ENCODE measurements at regions not wholly inside any gene's neighbourhood (a gene's known extent, or its start where the extent isn't known, plus 50 kb on each side); places are given as distances from the start of the nearest gene placed in this dataset.

GRCh38 chr2:221822416-221822815 is 250.3 kb upstream of the EPHA4 start:
- Histone ChIP-seq H3K36me3 (ENCODE audit: insufficient read depth) (no peaks in the 10 kb centered on the region), H3K4me2 (no peak overlapping the region), H4K20me1 (ENCODE audit: insufficient read depth) (no peaks in the 10 kb centered on the region), H3K27me3 (ENCODE audit: insufficient read depth, low read depth) (no peaks in the 10 kb centered on the region), H3K4me1 (ENCODE audit: low read depth, poor library complexity, severe bottlenecking) (no peaks in the 10 kb centered on the region), H3K4me3 (IDR thresholded peaks at IDR 0.05; ENCODE audit: insufficient read depth, low read depth, low read length) (no peak overlapping the region), H3K79me2 (ENCODE audit: insufficient read depth, low read depth) (no peaks in the 10 kb centered on the region), H3K9ac (no peak overlapping the region), H3K27ac (no peak overlapping the region), H2AFZ (ENCODE audit: low read depth) (no peak overlapping the region)
- TF ChIP-seq CTCF (conservative IDR thresholded peaks at IDR 0.05; ENCODE audit: low read depth, low read length): no peak

GRCh38 chr2:221818616-221819320 is 246.7 kb upstream of the EPHA4 start:
- Histone ChIP-seq H3K4me3 (IDR thresholded peaks at IDR 0.05; ENCODE audit: insufficient read depth, low read depth, low read length) (no peak overlapping the region), H3K9ac (no peak overlapping the region), H3K36me3 (ENCODE audit: insufficient read depth) (no peaks in the 10 kb centered on the region), H4K20me1 (ENCODE audit: insufficient read depth) (no peaks in the 10 kb centered on the region), H3K27me3 (ENCODE audit: insufficient read depth, low read depth) (no peaks in the 10 kb centered on the region), H3K79me2 (ENCODE audit: insufficient read depth, low read depth) (no peaks in the 10 kb centered on the region), H3K4me1 (ENCODE audit: low read depth, poor library complexity, severe bottlenecking) (no peaks in the 10 kb centered on the region), H3K27ac (no peak overlapping the region), H2AFZ (ENCODE audit: low read depth) (no peak overlapping the region), H3K4me2 (no peak overlapping the region)
- no peak for TF ChIP-seq CTCF (conservative IDR thresholded peaks at IDR 0.05; ENCODE audit: low read depth, low read length)

- Histone ChIP-seq H3K4me1 (ENCODE audit: low read depth, poor library complexity, severe bottlenecking) (no peaks in the 10 kb centered on the region), H3K4me2 (no peak overlapping the region), H3K4me3 (IDR thresholded peaks at IDR 0.05; ENCODE audit: insufficient read depth, low read depth, low read length) (no peak overlapping the region), H2AFZ (ENCODE audit: low read depth) (no peak overlapping the region), H3K79me2 (ENCODE audit: insufficient read depth, low read depth) (no peaks in the 10 kb centered on the region), H3K27ac (no peak overlapping the region), H3K9ac (no peak overlapping the region), H3K27me3 (ENCODE audit: insufficient read depth, low read depth) (no peaks in the 10 kb centered on the region), H4K20me1 (ENCODE audit: insufficient read depth) (no peaks in the 10 kb centered on the region), H3K36me3 (ENCODE audit: insufficient read depth) (no peaks in the 10 kb centered on the region)
- no peak for TF ChIP-seq CTCF (conservative IDR thresholded peaks at IDR 0.05; ENCODE audit: low read depth, low read length)
Observed at GRCh38 chr2:221817878-221818277, 245.8 kb upstream of the EPHA4 start.

GRCh38 chr2:221817052-221817451 is 244.9 kb upstream of the EPHA4 start:
- no peak for TF ChIP-seq CTCF (conservative IDR thresholded peaks at IDR 0.05; ENCODE audit: low read depth, low read length)
- Histone ChIP-seq H3K27me3 (ENCODE audit: insufficient read depth, low read depth) (no peaks in the 10 kb centered on the region), H3K4me1 (ENCODE audit: low read depth, poor library complexity, severe bottlenecking) (no peaks in the 10 kb centered on the region), H3K36me3 (ENCODE audit: insufficient read depth) (no peaks in the 10 kb centered on the region), H2AFZ (ENCODE audit: low read depth) (no peak overlapping the region), H3K79me2 (ENCODE audit: insufficient read depth, low read depth) (no peaks in the 10 kb centered on the region), H3K4me2 (no peak overlapping the region), H3K4me3 (IDR thresholded peaks at IDR 0.05; ENCODE audit: insufficient read depth, low read depth, low read length) (no peak overlapping the region), H3K9ac (no peak overlapping the region), H3K27ac (no peak overlapping the region), H4K20me1 (ENCODE audit: insufficient read depth) (no peaks in the 10 kb centered on the region)

Data from KMS-11 (cell line).